ENCODE measurements at regions not wholly inside any gene's neighbourhood (a gene's known extent, or its start where the extent isn't known, plus 50 kb on each side); places are given as distances from the start of the nearest gene placed in this dataset.

DNA sequence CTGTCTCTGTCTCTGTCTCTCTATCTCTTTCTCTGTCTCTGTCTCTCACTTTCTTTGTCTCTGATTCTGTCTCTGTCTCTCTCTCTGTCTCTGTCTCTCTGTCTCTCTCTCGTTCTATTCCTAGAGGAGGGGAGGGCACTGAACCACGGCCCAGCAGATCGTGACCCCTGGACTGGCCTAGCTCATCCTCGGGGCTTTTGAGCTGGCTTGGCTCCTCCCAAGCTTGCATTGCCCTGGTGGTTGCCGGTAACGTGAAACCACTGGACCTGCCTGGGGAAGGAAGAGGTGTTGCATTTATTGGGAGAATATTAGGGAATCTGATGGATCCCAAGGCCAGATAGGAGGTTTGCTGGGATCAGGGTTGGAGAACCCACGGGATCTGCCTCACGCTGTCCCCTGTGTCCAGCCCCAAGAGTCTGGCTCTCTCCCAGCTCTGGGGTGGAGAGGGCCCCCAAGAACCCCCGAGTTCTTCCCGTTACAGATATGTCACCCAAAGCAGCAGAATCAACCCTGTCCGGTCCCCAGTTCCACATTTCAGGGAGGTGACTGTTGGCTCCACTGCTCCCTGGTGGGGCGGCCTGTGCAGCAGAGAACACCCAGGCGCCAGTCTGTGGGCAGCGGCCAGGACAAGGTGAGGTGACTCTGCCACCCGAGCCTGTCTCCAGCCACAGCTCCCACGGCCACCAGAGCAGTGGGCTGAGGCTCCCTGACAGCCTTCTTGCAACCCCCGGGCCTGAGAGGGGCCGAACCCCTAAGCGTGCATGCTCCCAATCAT lies 228.3 kb downstream of the TTLL2 start:
- DNase-seq (ENCODE audit: low read depth), result no peak
- no peak overlapping the region for H3K4me3 ChIP-seq (replicated peaks; ENCODE audit: low read depth, low read length)
- no peak for TF ChIP-seq CTCF (IDR thresholded peaks at IDR 0.05; ENCODE audit: low read length, missing control alignments)

DNA sequence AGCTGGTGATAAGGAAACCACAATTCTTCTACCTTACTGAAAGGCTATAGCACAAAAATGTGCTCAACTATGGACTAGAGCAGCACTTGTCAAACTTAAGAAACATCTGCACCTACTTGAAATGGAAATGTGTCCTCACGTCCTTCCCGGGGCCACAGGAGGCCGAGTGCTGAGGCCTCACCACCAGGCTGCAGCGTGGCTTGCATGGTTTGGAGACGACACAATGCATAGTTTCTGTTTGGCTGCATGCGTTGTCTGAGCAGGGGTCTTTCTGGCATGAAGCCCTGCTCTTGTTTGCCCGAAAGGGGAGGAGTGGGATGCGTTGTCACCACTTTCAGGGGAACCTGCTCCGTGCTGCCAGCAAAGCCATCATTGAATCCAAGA lies 228.8 kb downstream of the TTLL2 start:
- DNase-seq (ENCODE audit: low read depth), result no peak
- no peak for TF ChIP-seq CTCF (IDR thresholded peaks at IDR 0.05; ENCODE audit: low read length, missing control alignments)
- no peak overlapping the region for H3K4me3 ChIP-seq (replicated peaks; ENCODE audit: low read depth, low read length)

DNA sequence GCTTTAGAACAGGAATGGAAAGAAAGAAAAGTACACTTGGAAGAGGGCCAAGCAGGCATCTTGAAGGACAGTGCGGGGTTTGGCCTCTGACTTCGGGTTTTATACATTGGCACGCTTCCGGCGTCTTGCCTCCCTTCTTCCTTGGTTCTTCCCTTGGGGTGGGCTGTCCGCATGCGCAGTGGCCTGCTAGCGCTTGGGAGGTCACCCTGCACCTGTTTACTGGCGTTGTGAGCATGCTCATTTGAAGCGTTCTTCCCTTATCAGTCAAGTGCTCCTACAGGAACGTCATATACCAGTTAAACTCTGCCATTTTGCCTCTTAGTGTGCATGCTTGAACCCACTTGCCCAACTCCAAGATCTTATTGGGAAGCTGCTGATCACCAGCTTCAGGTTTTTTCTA lies 230.0 kb downstream of the TTLL2 start:
- no peak for TF ChIP-seq CTCF (IDR thresholded peaks at IDR 0.05; ENCODE audit: low read length, missing control alignments)
- no peak for DNase-seq (ENCODE audit: low read depth)
- no peak overlapping the region for H3K4me3 ChIP-seq (replicated peaks; ENCODE audit: low read depth, low read length)

DNA sequence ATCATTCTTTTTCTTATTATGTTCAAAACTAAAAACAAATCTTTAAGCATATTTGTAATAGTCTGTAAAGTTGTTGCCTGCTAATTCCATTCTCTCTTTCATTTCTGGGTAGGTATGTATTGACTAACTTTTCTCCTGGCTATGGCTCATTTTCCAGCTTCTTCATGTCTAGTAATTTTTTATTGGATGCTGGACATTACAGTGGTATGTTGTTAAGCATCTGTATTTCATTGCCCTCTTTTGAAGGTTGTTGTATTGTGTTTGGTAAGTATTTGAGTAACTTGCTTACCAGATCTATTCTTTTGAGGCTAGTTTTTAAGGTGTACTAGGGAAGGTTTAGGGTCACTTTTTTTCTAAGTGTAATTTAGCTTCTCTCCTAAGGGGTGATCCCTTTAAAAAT lies 230.9 kb downstream of the TTLL2 start:
- TF ChIP-seq CTCF (IDR thresholded peaks at IDR 0.05; ENCODE audit: low read length, missing control alignments), result no peak
- H3K4me3 ChIP-seq (replicated peaks; ENCODE audit: low read depth, low read length), result no peak overlapping the region
- DNase-seq (ENCODE audit: low read depth), result no peak

DNA sequence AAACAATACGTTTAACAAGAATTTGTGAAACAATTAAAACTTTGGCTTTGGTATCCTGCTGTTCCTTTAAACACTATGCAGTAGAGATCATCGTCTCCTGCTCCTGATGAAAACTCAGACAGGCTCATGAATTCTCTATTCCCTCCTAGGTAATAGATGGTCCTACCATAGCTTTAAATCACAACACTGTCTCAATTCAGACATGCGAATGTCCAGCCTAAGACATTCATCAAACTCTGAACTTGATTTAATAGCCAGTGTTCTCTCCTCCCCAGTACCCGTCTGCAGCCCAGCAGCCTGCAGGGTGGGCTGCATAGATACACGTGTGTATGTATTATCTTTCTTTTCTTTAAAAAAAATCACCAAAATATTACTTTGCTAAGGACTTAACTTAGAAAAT lies 232.8 kb downstream of the TTLL2 start:
- no peak overlapping the region for H3K4me3 ChIP-seq (replicated peaks; ENCODE audit: low read depth, low read length)
- no peak for TF ChIP-seq CTCF (IDR thresholded peaks at IDR 0.05; ENCODE audit: low read length, missing control alignments)
- no peak for DNase-seq (ENCODE audit: low read depth)

DNA sequence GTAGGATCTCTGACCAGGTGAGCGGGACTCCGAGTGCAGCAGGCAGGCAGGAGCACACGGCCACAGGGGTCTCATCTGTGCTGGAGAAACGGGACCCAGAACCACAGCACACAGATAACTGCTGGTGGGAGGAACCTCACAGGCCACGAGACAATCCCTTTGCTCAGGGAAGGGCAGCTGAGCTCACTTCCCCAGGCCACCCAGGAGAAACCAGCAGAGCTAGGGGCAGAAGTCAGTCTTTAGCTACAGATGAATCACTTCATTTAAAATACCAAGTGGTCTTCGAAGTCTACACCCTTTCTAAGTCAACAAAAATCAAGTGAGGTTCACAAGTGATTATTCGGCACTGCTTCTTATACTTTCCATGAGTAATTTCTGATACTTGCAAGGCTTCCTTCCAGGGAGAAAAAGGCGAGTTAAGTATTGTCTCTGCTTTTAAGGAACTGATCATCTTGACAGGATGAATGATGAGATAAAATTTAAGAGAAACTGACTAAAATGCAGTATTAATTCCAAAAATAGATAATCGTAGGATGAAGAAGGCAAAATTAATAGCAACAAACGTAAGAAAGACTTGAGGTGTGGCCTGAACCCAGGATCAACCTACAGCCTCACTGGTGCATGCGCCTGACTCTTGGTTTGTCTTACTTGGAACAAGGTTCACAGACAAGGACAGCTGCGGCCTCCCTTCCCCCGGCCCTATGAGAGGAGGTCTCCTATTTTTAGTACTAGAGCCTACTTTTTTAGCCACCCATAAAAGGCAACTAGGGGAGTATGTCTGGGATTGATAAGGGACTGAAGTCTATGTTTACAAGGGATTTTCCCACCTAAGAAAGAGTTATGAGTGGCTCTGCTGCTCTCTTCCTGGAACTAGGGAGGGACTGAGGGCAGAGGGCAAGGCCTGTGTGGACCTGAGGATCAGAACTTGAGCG lies 233.6 kb downstream of the TTLL2 start:
- TF ChIP-seq CTCF (IDR thresholded peaks at IDR 0.05; ENCODE audit: low read length, missing control alignments), result no peak
- no peak overlapping the region for H3K4me3 ChIP-seq (replicated peaks; ENCODE audit: low read depth, low read length)
- no peak for DNase-seq (ENCODE audit: low read depth)

Data from fibroblast of pulmonary artery (primary cell).